HUDEP-2 (cell line): ENCODE measurements at regions not wholly inside any gene's neighbourhood (a gene's known extent, or its start where the extent isn't known, plus 50 kb on each side); places are given as distances from the start of the nearest gene placed in this dataset.

Experiments
- DNase-seq, 76 experiments: peaks; one replicate each; lab custom pipeline; 2025; ENCODE audit not compliant: unreplicated experiment in 76 of 76; lab: John Stamatoyannopoulos, UW

- DNase-seq = no peak
Observed at GRCh38 chr2:173854141-173854540, 111.0 kb downstream of the SP3 start.

GRCh38 chr2:173854840-173855239, 110.3 kb downstream of the SP3 start:
- no peak for DNase-seq

DNA sequence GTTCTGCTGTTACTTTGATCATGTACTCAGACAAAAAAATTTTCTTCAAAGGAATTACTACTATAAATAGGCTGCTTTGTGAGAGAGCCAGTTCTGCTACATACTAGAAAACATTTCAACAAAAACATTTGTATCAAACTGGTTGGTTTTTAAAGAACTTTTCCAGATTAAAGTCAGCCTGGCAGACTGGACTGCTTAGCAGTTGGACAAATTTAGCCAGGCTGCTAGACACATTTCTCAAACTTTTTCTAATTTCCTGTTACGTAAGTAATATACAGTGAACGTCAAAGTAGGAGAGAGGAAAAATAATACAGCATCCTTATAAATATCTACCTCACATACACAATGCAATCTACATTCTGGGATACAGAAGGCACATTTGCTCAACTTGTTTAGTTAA, 109.5 kb downstream of the SP3 start:
- DNase-seq = no peak
